ENCODE measurements at regions not wholly inside any gene's neighbourhood (a gene's known extent, or its start where the extent isn't known, plus 50 kb on each side); places are given as distances from the start of the nearest gene placed in this dataset.

GRCh38 chr5:82364497-82364896, 86.3 kb upstream of the RPS23 start:
- H3K4me1 Mint-ChIP-seq (ENCODE audit: unreplicated experiment): peaks cover 18% of the 10 kb centered on the region
- DNase-seq (ENCODE audit: extremely low spot score, unreplicated experiment): no peak

DNA sequence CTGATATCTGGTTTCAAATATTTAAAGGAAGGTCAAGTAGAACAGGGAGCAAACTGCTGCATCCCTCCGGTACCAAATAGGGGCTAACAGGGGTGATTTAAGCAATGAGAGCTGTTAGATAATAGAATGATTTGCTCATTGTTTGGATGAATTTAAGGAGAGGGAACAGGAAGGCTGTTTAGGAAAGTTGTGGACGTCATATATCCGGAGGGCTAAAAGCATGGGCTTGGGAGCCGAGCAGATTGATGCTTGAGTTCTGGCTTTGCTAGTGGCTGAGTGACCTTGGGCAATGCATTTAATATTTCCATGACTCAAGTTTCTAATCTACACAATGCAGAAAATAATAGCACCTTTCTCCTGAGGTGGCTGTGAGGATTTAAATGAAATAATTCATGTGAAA, 85.4 kb upstream of the RPS23 start:
- Mint-ChIP-seq H3K9me3 (no peaks in the 10 kb centered on the region), H3K36me3 (no peaks in the 10 kb centered on the region), H3K27me3 (peaks cover 21% of the 10 kb centered on the region), H3K4me3 (no peak overlapping the region), H3K27ac (no peak overlapping the region), H3K4me1 (ENCODE audit: unreplicated experiment) (peaks cover 23% of the 10 kb centered on the region)
- DNase-seq (ENCODE audit: extremely low spot score, unreplicated experiment): no peak
- no peak for TF ChIP-seq CTCF (conservative IDR thresholded peaks at IDR 0.05)

More at GRCh38 chr5:82364497-82364896, 86.3 kb upstream of the RPS23 start:
- Mint-ChIP-seq H3K36me3 (no peaks in the 10 kb centered on the region), H3K9me3 (no peaks in the 10 kb centered on the region), H3K4me3 (no peak overlapping the region), H3K27me3 (peaks cover 15% of the 10 kb centered on the region), H3K27ac (no peak overlapping the region)
- TF ChIP-seq CTCF (conservative IDR thresholded peaks at IDR 0.05): peak; percentile 64

GRCh38 chr5:82362636-82363035, 84.5 kb upstream of the RPS23 start:
- no peak for TF ChIP-seq CTCF (conservative IDR thresholded peaks at IDR 0.05)

GRCh38 chr5:82360022-82360421, 81.9 kb upstream of the RPS23 start:
- DNase-seq (ENCODE audit: extremely low spot score, unreplicated experiment): no peak
- Mint-ChIP-seq H3K27ac (no peak overlapping the region), H3K4me1 (ENCODE audit: unreplicated experiment) (peaks cover 28% of the 10 kb centered on the region), H3K4me3 (no peak overlapping the region), H3K36me3 (no peaks in the 10 kb centered on the region), H3K27me3 (peaks cover 28% of the 10 kb centered on the region), H3K9me3 (no peaks in the 10 kb centered on the region)
- no peak for TF ChIP-seq CTCF (conservative IDR thresholded peaks at IDR 0.05)

More at GRCh38 chr5:82362636-82363035, 84.5 kb upstream of the RPS23 start:
- Mint-ChIP-seq H3K36me3 (no peaks in the 10 kb centered on the region), H3K4me3 (no peak overlapping the region), H3K4me1 (ENCODE audit: unreplicated experiment) (peaks cover 26% of the 10 kb centered on the region), H3K9me3 (no peaks in the 10 kb centered on the region), H3K27ac (no peak overlapping the region), H3K27me3 (peaks cover 27% of the 10 kb centered on the region)
- no peak for DNase-seq (ENCODE audit: extremely low spot score, unreplicated experiment)

DNA sequence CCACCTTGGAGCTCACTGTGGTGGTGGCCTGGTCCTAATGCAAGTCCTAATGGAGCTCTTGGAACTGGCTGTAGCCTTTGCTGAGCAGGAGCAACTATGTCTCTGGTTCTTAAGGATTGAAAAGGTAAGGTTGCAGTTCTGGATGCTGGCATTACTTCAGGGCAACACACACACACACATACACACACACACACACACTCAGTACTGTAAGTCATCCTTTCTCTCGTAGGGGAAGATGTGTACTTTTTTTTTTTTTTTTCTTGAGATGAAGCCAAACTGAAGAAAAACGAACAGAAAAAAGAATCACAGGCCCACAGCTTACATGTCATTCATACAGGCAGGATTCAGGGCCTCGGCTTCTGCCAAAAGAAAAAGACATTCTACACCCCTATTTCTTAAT, 81.1 kb upstream of the RPS23 start:
- no peaks in the 10 kb centered on the region for H3K9me3 Mint-ChIP-seq
- H3K4me3 Mint-ChIP-seq: no peak overlapping the region
- no peak for DNase-seq (ENCODE audit: extremely low spot score, unreplicated experiment)
- no peak overlapping the region for H3K27ac Mint-ChIP-seq
- H3K4me1 Mint-ChIP-seq (ENCODE audit: unreplicated experiment): peaks cover 28% of the 10 kb centered on the region
- H3K27me3 Mint-ChIP-seq: peaks cover 28% of the 10 kb centered on the region
- no peaks in the 10 kb centered on the region for H3K36me3 Mint-ChIP-seq
- no peak for TF ChIP-seq CTCF (conservative IDR thresholded peaks at IDR 0.05)

GRCh38 chr5:82358457-82358856, 80.3 kb upstream of the RPS23 start:
- H3K4me1 Mint-ChIP-seq (ENCODE audit: unreplicated experiment): peaks cover 28% of the 10 kb centered on the region
- peaks cover 27% of the 10 kb centered on the region for H3K27me3 Mint-ChIP-seq
- DNase-seq (ENCODE audit: extremely low spot score, unreplicated experiment): no peak
- no peaks in the 10 kb centered on the region for H3K9me3 Mint-ChIP-seq
- no peak overlapping the region for H3K27ac Mint-ChIP-seq
- TF ChIP-seq CTCF (conservative IDR thresholded peaks at IDR 0.05): no peak
- H3K4me3 Mint-ChIP-seq: no peak overlapping the region
- H3K36me3 Mint-ChIP-seq: no peaks in the 10 kb centered on the region

Measured in type B pancreatic cell (in vitro differentiated cells).